OCI-LY3 (cell line): ENCODE measurements at regions not wholly inside any gene's neighbourhood (a gene's known extent, or its start where the extent isn't known, plus 50 kb on each side); places are given as distances from the start of the nearest gene placed in this dataset.

ENCODE experiments used
- EZH2phosphoT487 ChIP-seq: fragments of 200-600 bp; shearing (Covaris generic); IDR thresholded peaks from 2 replicates; pipeline ENCODE4 v1.6.1; 2018; ENCODE audit warnings: antibody characterized with exemption, mixed run types, low read depth
- TF ChIP-seq, protein P1 (sequence below): fragments of 200-600, 300-600 bp; sonication (generic); IDR thresholded peaks from 2 replicates; pipeline ENCODE4 v1.5.1; 2014; ENCODE audit warnings: antibody characterized with exemption, low read length, low read depth

DNA sequence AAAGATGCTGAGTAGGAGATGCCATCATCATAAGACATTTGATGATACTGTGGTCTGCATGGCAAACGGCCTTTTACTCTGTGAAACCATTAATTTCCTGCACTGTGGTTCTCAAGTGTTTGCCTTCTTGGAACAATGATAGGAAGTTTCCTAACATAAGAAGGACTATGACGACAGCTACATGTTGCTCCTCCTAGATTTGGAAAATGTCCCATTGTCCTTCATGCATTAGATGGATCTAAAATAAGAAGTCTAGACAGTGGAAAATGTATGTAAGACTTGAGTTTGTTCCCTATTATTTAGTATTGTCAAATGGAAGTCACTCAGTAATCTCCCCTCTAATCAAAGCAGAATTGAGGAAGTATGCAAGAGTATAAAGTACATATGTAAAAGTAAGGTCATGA, 98.5 kb upstream of the TMEM170B start:
- TF ChIP-seq, protein P1, sequence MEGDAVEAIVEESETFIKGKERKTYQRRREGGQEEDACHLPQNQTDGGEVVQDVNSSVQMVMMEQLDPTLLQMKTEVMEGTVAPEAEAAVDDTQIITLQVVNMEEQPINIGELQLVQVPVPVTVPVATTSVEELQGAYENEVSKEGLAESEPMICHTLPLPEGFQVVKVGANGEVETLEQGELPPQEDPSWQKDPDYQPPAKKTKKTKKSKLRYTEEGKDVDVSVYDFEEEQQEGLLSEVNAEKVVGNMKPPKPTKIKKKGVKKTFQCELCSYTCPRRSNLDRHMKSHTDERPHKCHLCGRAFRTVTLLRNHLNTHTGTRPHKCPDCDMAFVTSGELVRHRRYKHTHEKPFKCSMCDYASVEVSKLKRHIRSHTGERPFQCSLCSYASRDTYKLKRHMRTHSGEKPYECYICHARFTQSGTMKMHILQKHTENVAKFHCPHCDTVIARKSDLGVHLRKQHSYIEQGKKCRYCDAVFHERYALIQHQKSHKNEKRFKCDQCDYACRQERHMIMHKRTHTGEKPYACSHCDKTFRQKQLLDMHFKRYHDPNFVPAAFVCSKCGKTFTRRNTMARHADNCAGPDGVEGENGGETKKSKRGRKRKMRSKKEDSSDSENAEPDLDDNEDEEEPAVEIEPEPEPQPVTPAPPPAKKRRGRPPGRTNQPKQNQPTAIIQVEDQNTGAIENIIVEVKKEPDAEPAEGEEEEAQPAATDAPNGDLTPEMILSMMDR, result no peak
- TF ChIP-seq EZH2phosphoT487, result no peak
